ENCODE measurements at regions not wholly inside any gene's neighbourhood (a gene's known extent, or its start where the extent isn't known, plus 50 kb on each side); places are given as distances from the start of the nearest gene placed in this dataset.

DNA sequence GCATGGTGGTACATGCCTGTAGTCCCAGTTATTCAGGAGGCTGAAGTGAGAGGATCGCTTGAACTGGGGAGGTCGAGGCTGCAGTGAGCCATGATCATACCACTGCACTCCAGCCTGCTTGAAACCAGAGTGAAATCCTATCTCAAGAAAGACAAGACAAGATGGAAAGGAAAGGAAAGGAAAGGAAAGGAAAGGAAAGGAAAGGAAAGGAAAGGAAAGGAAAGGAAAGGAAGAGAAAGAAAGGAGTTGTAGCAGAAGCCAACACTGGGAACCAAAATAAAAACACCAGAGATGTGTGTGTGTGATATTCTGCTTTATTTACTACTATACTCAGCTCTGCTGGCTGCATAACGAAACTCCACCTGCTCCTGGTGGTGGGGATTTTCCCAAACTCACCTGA is 115.3 kb downstream of the DRD1 start:
- Mint-ChIP-seq H3K27me3 (peaks cover 8% of the 10 kb centered on the region), H3K36me3 (ENCODE audit: insufficient read depth) (no peaks in the 10 kb centered on the region), H3K27ac (no peak overlapping the region), H3K4me3 (ENCODE audit: low read depth) (no peak overlapping the region), H3K9me3 (ENCODE audit: low read depth) (peaks cover 3% of the 10 kb centered on the region), H3K4me1 (ENCODE audit: low read depth) (no peaks in the 10 kb centered on the region)
- no peak for DNase-seq (ENCODE audit: low spot score, unreplicated experiment)
- TF ChIP-seq CTCF (IDR thresholded peaks at IDR 0.05; ENCODE audit: unreplicated experiment) = no peak

DNA sequence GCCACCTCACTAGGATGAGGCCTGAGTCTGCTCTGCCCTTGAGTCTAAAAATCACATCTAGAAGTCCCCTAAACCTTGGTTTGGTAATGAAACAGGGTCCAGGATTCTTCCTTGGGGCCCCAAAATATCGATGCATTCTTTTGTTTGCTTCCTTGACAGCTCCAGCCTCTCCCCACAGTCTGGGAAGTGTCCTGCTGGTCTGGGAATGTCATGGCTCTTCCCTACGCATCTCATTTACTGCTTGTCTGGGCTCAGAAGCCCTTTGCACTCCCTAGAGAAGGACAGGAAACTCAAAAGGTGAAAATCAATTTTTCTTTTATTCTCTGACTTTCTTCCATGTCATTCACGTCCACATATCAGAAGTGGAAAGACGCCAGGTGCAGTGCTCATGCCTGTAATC is 115.8 kb downstream of the DRD1 start:
- H3K36me3 Mint-ChIP-seq (ENCODE audit: insufficient read depth) = no peaks in the 10 kb centered on the region
- H3K27ac Mint-ChIP-seq = no peak overlapping the region
- no peak overlapping the region for H3K4me3 Mint-ChIP-seq (ENCODE audit: low read depth)
- peaks cover 8% of the 10 kb centered on the region for H3K27me3 Mint-ChIP-seq
- no peak for TF ChIP-seq CTCF (IDR thresholded peaks at IDR 0.05; ENCODE audit: unreplicated experiment)
- peaks cover 3% of the 10 kb centered on the region for H3K9me3 Mint-ChIP-seq (ENCODE audit: low read depth)
- H3K4me1 Mint-ChIP-seq (ENCODE audit: low read depth) = no peaks in the 10 kb centered on the region
- no peak for DNase-seq (ENCODE audit: low spot score, unreplicated experiment)

GRCh38 chr5:175325681-175326080 is 118.3 kb downstream of the DRD1 start:
- no peak for DNase-seq (ENCODE audit: low spot score, unreplicated experiment)
- H3K4me3 Mint-ChIP-seq (ENCODE audit: low read depth) = no peak overlapping the region
- H3K27ac Mint-ChIP-seq = no peak overlapping the region
- H3K27me3 Mint-ChIP-seq = peaks cover 16% of the 10 kb centered on the region
- no peaks in the 10 kb centered on the region for H3K36me3 Mint-ChIP-seq (ENCODE audit: insufficient read depth)
- H3K9me3 Mint-ChIP-seq (ENCODE audit: low read depth) = no peaks in the 10 kb centered on the region
- no peak for TF ChIP-seq CTCF (IDR thresholded peaks at IDR 0.05; ENCODE audit: unreplicated experiment)
- H3K4me1 Mint-ChIP-seq (ENCODE audit: low read depth) = no peaks in the 10 kb centered on the region

DNA sequence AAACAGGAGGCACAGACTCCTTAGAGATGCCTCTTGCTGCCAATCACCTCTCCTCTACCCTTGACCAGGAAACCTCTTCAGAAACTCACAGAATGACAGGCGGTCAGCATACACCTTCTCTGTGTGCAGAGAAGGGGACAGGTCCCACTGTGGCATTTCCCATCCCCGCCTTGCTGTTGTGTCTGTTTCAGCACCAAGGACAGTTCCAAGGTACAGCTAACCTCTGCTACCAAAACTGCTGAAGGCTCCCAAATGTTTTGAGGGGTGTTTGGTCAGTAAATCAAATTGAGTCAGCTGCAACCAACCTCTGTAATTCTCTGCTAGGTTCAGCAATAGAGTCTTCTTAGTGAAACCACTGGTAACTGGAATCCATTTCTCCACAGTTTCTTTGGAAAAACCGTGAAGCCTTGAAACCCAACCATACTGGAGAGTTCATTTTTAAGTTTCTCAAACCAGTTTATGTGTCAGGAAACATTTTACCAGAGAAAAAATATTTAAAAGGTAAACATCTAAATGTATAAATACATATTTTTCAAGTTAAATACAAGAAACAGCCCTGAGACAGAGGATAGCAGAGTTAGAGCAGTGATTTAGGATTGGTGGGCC is 122.0 kb downstream of the DRD1 start:
- no peak for TF ChIP-seq CTCF (IDR thresholded peaks at IDR 0.05; ENCODE audit: unreplicated experiment)
- Mint-ChIP-seq H3K4me1 (ENCODE audit: low read depth) (no peaks in the 10 kb centered on the region), H3K4me3 (ENCODE audit: low read depth) (no peak overlapping the region), H3K36me3 (ENCODE audit: insufficient read depth) (no peaks in the 10 kb centered on the region), H3K27ac (no peak overlapping the region), H3K27me3 (peaks cover 17% of the 10 kb centered on the region), H3K9me3 (ENCODE audit: low read depth) (no peaks in the 10 kb centered on the region)
- peak; percentile 51 for DNase-seq (ENCODE audit: low spot score, unreplicated experiment)

DNA sequence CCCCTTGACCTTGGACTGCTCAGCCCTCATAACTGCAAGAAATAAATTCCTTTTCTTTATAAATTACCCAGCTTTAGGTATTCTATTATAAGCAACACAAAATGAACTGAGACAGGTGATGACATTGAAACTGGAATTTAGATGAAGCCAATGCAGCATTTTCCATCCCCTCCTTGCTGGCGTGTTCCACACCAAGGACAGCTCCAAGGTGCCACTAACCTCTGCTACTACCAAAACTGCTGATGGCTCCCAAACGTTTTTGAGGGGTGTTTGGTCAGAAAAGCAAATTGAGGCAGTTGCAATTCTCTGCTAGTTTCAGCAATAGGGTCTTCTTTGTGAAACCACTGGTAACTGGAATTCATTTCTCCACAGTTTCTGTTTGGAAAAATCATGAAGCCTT is 124.8 kb downstream of the DRD1 start:
- H3K4me3 Mint-ChIP-seq (ENCODE audit: low read depth) = no peak overlapping the region
- TF ChIP-seq CTCF (IDR thresholded peaks at IDR 0.05; ENCODE audit: unreplicated experiment) = no peak

More for the DNA sequence above, 124.8 kb downstream of the DRD1 start:
- DNase-seq (ENCODE audit: low spot score, unreplicated experiment) = no peak
- no peaks in the 10 kb centered on the region for H3K9me3 Mint-ChIP-seq (ENCODE audit: low read depth)
- H3K36me3 Mint-ChIP-seq (ENCODE audit: insufficient read depth) = no peaks in the 10 kb centered on the region
- H3K27ac Mint-ChIP-seq = no peak overlapping the region
- H3K27me3 Mint-ChIP-seq = peaks cover 25% of the 10 kb centered on the region
- no peaks in the 10 kb centered on the region for H3K4me1 Mint-ChIP-seq (ENCODE audit: low read depth)
